Thyroid gland (tissue), 4 donors: ENCODE measurements at regions not wholly inside any gene's neighbourhood (a gene's known extent, or its start where the extent isn't known, plus 50 kb on each side); places are given as distances from the start of the nearest gene placed in this dataset.
A peak's percentile ranks its signal among the peaks of the same experiment; 100 is the strongest.

ENCODE experiments used
- DNase-seq, 2 donors: peaks; one replicate each; pipeline ENCODE4 v3.0.0-alpha.2; 2019
- H3K27ac ChIP-seq, 3 donors: fragments of 200-600 bp; sonication (generic); 1 replicate in 2 of 3; 2 replicates in 1 of 3; pipeline ENCODE4 v1.5.1; 2016 to 2019; ENCODE audit warnings: mild to moderate bottlenecking in 1 of 3, moderate library complexity in 1 of 3
- H3K27me3 ChIP-seq: fragments of 200-600 bp; sonication (generic); one replicate; pipeline ENCODE4 v1.5.1; 2019
- H3K36me3 ChIP-seq, 2 donors: fragments of 200-600 bp; sonication (generic); one replicate each; pipeline ENCODE4 v1.5.1; 2016 to 2019
- H3K4me1 ChIP-seq, 2 donors: fragments of 200-600 bp; sonication (generic); one replicate each; pipeline ENCODE4 v1.5.1; 2017 to 2019
- H3K4me3 ChIP-seq, 3 donors: fragments of 200-600 bp; sonication (generic); replicated peaks in 1 of 3; 1 replicate in 2 of 3; 2 replicates in 1 of 3; pipeline ENCODE4 v1.5.1; 2016; ENCODE audit warnings: mild to moderate bottlenecking in 1 of 3
- H3K9me3 ChIP-seq: fragments of 200-600 bp; sonication (generic); one replicate; pipeline ENCODE4 v1.5.1; 2017
- POLR2A ChIP-seq, 2 donors: fragments of 450-650 bp; IDR thresholded peaks; one replicate each; pipeline ENCODE4 v1.6.1; 2017; ENCODE audit warnings: antibody characterized with exemption in 2 of 2, mild to moderate bottlenecking in 2 of 2, moderate library complexity in 1 of 2
- WGBS, 2 donors: methylation state at CpG; one replicate each; pipeline ENCODE4 v1.1.5; 2017; 5-methylcytosine and 5-hydroxymethylcytosine counted together
- intact Hi-C: fragments of 100-400 bp; cut with DNase I; formaldehyde crosslinking; loops from one replicate; pipeline ENCODE4 v1.15.1; 2023
- TF ChIP-seq, protein P1 (sequence below), 6 experiments: fragments of 200-600 bp in 3 of 6; fragments of 450-650 bp in 3 of 6; sonication (generic) in 3 of 6; IDR thresholded peaks; one replicate each; pipeline ENCODE4 v1.5.1; 2016 to 2019; ENCODE audit warnings: antibody characterized with exemption in 6 of 6, mild to moderate bottlenecking in 2 of 6, inconsistent platforms in 1 of 6, moderate library complexity in 1 of 6

DNA sequence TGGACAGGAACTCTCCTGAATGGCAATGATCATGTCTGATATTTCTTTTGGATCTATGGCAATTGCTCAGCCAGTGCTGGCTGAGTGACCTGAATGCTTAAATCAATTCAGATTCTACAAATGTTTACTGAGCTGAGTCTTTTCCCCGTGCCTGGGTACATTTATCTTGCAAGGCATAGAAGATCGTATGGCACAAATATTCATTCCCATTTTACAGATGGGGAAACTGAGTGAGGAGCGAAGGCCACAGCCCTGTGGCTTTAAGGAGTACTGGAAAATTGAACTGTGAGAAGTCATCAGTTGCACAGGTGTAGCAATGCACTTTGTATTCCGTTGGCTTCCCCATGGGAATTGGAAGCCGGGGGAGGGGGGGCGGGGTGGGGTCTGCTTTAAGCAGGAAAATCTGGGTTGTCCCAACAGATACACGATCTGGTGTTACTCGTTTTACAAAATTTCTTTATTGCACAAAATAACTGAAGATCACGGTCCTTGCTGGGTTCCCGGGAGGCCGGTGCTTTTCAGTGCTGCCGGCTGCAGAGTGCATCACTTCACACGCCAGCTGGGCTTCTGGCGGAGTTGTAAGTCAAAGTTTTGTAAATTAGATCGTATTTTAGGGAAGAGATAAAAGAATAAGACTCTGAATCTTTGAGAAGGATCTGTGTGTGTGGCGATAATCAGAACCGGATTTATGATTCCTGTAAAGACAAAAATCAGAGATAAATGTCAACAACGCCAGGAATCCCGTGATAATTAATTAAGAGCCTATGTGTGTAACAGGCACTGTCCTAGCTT lies 75.0 kb upstream of the MAP1LC3B2 start:
- H3K4me1 ChIP-seq: no peaks in the 10 kb centered on the region
- no peak overlapping the region for H3K4me3 ChIP-seq
- no peaks in the 10 kb centered on the region for H3K36me3 ChIP-seq
- intact Hi-C loops: no loop called here
- H3K27me3 ChIP-seq: no peaks in the 10 kb centered on the region
- WGBS, 2 donors: 72 to 73% methylated on average over 19 of the region's 19 CpGs
- TF ChIP-seq, protein P1, sequence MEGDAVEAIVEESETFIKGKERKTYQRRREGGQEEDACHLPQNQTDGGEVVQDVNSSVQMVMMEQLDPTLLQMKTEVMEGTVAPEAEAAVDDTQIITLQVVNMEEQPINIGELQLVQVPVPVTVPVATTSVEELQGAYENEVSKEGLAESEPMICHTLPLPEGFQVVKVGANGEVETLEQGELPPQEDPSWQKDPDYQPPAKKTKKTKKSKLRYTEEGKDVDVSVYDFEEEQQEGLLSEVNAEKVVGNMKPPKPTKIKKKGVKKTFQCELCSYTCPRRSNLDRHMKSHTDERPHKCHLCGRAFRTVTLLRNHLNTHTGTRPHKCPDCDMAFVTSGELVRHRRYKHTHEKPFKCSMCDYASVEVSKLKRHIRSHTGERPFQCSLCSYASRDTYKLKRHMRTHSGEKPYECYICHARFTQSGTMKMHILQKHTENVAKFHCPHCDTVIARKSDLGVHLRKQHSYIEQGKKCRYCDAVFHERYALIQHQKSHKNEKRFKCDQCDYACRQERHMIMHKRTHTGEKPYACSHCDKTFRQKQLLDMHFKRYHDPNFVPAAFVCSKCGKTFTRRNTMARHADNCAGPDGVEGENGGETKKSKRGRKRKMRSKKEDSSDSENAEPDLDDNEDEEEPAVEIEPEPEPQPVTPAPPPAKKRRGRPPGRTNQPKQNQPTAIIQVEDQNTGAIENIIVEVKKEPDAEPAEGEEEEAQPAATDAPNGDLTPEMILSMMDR (IDR thresholded peaks at IDR 0.05): no peak
- no peak for TF ChIP-seq POLR2A (IDR thresholded peaks at IDR 0.05)
- H3K27ac ChIP-seq: no peak overlapping the region
- DNase-seq: no peak
- H3K9me3 ChIP-seq: no peaks in the 10 kb centered on the region

DNA sequence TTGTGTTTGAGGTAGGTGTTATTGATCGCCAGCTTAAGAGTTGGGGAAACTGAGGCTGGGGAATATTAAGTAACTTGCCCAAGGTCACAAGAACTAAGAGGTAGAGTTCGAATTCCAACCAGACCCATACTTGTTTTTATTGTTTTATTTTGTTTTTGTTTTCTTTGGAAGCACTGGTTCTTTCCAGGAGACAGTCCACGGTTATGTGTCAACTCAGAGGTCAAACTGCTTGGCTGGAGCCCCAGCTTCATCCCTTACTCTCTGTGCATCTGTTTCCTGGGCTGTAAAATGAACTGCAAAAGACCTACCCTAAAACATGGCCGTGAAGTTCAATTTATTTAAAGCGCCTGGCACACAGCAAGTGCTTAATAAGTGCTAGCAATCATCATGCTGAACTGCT lies 74.4 kb upstream of the MAP1LC3B2 start:
- peak in 1 of 2 donors; percentile 4 for DNase-seq
- intact Hi-C loops: no loop called here
- no peaks in the 10 kb centered on the region for H3K9me3 ChIP-seq
- H3K27ac ChIP-seq: no peak overlapping the region
- no peaks in the 10 kb centered on the region for H3K36me3 ChIP-seq
- TF ChIP-seq, protein P1 (IDR thresholded peaks at IDR 0.05): no peak
- no peak for TF ChIP-seq POLR2A (IDR thresholded peaks at IDR 0.05)
- no peak overlapping the region for H3K4me3 ChIP-seq
- 66 to 67% methylated on average over 5 of the region's 5 CpGs for WGBS, 2 donors
- no peaks in the 10 kb centered on the region for H3K27me3 ChIP-seq
- H3K4me1 ChIP-seq: no peaks in the 10 kb centered on the region

DNA sequence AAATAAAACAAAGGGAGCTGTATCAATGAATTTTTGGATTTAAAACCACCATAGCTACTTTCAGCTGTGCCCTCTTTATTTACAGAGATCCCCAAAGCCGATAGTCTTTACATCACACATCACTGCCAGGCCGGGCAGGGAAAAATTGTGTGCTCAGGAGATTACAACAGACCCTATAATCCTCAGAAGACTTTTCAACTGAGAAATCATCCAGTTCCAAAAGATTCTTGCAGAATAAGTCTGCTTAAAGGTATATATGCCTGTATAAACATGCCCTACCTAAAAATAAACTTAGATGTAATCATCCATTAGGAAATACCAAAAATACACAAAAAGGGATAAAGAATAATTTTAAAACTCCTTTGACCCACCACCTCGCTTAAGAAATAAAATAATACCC lies 70.1 kb upstream of the MAP1LC3B2 start:
- no peaks in the 10 kb centered on the region for H3K9me3 ChIP-seq
- H3K27ac ChIP-seq: no peak overlapping the region
- no peak overlapping the region for H3K4me3 ChIP-seq
- intact Hi-C loops: no loop called here
- WGBS, 2 donors: 84 to 89% methylated on average over 3 of the region's 3 CpGs
- no peak for DNase-seq
- no peaks in the 10 kb centered on the region for H3K36me3 ChIP-seq
- TF ChIP-seq POLR2A (IDR thresholded peaks at IDR 0.05): no peak
- TF ChIP-seq, protein P1 (IDR thresholded peaks at IDR 0.05): no peak
- H3K27me3 ChIP-seq: no peaks in the 10 kb centered on the region
- no peaks in the 10 kb centered on the region for H3K4me1 ChIP-seq

DNA sequence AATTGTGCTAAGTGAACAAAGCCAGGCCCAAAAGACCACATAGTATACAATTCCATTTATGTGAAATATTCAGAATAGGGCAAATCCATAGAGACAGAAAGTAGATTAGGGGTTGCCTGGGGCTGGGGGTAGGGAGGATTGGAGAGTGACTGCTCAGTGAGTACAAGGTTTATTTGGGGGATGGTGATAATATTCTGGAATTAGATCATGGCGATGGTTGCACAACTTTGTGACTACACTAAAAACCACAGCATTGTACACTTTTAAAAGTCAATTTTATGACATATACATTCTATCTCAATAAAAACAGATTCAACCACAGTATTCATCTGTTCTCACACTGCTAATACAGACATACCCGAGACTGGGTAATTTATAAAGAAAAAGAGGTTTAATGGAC lies 68.7 kb upstream of the MAP1LC3B2 start:
- H3K4me1 ChIP-seq: no peaks in the 10 kb centered on the region
- WGBS, 2 donors: 95 to 96% methylated on average over 2 of the region's 2 CpGs
- H3K36me3 ChIP-seq: no peaks in the 10 kb centered on the region
- intact Hi-C loops: no loop called here
- no peak for DNase-seq
- H3K4me3 ChIP-seq: no peak overlapping the region
- no peak overlapping the region for H3K27ac ChIP-seq
- no peaks in the 10 kb centered on the region for H3K27me3 ChIP-seq
- no peak for TF ChIP-seq POLR2A (IDR thresholded peaks at IDR 0.05)
- TF ChIP-seq, protein P1 (IDR thresholded peaks at IDR 0.05): no peak
- H3K9me3 ChIP-seq: no peaks in the 10 kb centered on the region

DNA sequence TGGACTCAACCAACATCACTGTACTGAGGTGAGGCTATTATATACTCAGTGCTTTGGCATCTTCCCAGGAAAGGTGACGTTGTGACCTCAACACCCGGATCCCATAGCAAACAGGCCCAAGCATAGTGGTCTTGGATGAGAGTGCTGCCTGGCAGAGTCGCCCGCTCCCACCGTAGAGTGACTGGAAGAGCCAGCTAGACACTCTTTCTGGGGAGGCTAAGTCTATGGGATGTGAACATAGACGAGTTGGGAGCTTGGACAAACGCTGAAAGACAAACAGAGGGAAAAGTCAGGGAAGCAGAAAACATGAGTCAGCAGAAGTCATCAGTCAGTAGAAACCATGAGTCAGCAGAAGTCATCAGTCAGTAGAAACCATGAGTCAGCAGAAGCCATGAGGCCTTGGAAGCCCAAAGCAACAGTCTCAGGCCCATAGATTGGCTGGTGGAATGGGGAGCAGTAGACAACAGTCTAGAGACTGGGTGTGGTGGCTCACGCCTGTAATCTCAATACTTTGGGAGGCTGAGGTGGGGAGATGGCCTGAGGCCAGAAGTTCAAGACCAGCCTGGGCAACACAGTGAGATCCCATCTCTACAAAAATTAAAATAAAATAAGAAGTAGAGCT lies 66.4 kb upstream of the MAP1LC3B2 start:
- Histone ChIP-seq H3K4me1 (no peaks in the 10 kb centered on the region), H3K27me3 (no peaks in the 10 kb centered on the region), H3K9me3 (no peaks in the 10 kb centered on the region), H3K4me3 (no peak overlapping the region), H3K27ac (no peak overlapping the region), H3K36me3 (no peaks in the 10 kb centered on the region)
- intact Hi-C loops: no loop called here
- WGBS, 2 donors: 79 to 85% methylated on average over 8 of the region's 8 CpGs
- DNase-seq: peak in 1 of 2 donors; percentile 1
- TF ChIP-seq, protein P1 (IDR thresholded peaks at IDR 0.05): no peak
- TF ChIP-seq POLR2A (IDR thresholded peaks at IDR 0.05): no peak
